MCF 10A (cell line): ENCODE measurements at regions not wholly inside any gene's neighbourhood (a gene's known extent, or its start where the extent isn't known, plus 50 kb on each side); places are given as distances from the start of the nearest gene placed in this dataset.
A peak's percentile ranks its signal among the peaks of the same experiment; 100 is the strongest.

Experiments
- BruUV-seq: library from RNA; stranded (reverse); fragments of 400-500 nt; replicated peaks from 2 replicates; lab custom pipeline; 2021; lab: Mats Ljungman, UMichigan
- CTCF ChIA-PET: fragments of 300-600 bp; sonication (Branson Sonifier 250); formaldehyde crosslinking; extraction: SDS; loops from one replicate; lab custom pipeline; 2021; ENCODE audit warnings: antibody characterized with exemption, inconsistent platforms; lab: Yijun Ruan, JAX
- POLR2A ChIA-PET: fragments of 300-600, 350-650 bp; sonication (Branson Sonifier 250); formaldehyde crosslinking; extraction: SDS; loops from one replicate; lab custom pipeline; 2020; ENCODE audit warnings: antibody characterized with exemption, inconsistent platforms; lab: Yijun Ruan, JAX
- DNase-seq: peaks from one replicate; pipeline ENCODE4 v3.0.0-alpha.2; 2018; ENCODE audit not compliant: unreplicated experiment
- H3K27ac Mint-ChIP-seq: one replicate; pipeline ENCODE4 v1.8.0; 2022; ENCODE audit warnings: mild to moderate bottlenecking, low read depth, mixed read lengths; ENCODE audit not compliant: unreplicated experiment
- H3K27me3 Mint-ChIP-seq: one replicate; pipeline ENCODE4 v1.8.0; 2022; ENCODE audit warnings: mixed read lengths; ENCODE audit not compliant: insufficient read depth, unreplicated experiment
- H3K36me3 Mint-ChIP-seq: one replicate; pipeline ENCODE4 v1.8.0; 2022; ENCODE audit warnings: mild to moderate bottlenecking, moderate library complexity, mixed read lengths; ENCODE audit not compliant: insufficient read depth, unreplicated experiment
- H3K4me1 Mint-ChIP-seq: one replicate; pipeline ENCODE4 v1.8.0; 2022; ENCODE audit warnings: mixed read lengths; ENCODE audit not compliant: insufficient read depth, unreplicated experiment
- H3K4me3 Mint-ChIP-seq: one replicate; pipeline ENCODE4 v1.8.0; 2022; ENCODE audit warnings: mild to moderate bottlenecking, moderate library complexity, mixed read lengths; ENCODE audit not compliant: unreplicated experiment
- H3K9me3 Mint-ChIP-seq: one replicate; pipeline ENCODE4 v1.8.0; 2022; ENCODE audit warnings: mixed read lengths; ENCODE audit not compliant: unreplicated experiment
- intact Hi-C: fragments of 100-400 bp; cut with micrococcal nuclease; formaldehyde crosslinking; loops from 2 replicates; pipeline ENCODE4 v1.14.1; 2022
- TF ChIP-seq, protein P1 (sequence below): fragments of 200-600 bp; IDR thresholded peaks from one replicate; pipeline ENCODE4 v1.8.0; 2022; ENCODE audit warnings: antibody characterized with exemption, mild to moderate bottlenecking; ENCODE audit not compliant: unreplicated experiment

DNA sequence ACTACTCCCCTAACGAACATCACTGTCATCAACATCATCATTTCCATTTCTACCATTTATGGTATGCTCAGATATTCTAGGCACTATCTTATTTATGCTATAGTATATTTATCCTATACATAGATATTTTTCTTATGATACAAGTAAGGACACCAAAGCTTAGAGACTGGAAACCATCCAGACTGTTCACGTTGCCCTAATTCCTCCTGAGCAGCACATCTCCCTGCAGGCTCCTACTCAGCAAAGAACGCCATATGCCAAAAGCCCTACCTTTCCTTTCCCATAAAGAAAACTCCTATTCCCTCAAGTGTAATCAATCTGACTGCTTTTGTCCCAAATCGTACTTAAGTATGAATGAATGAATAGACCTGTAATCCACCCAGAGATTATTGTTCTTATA is 247.0 kb downstream of the PRELID2 start:
- POLR2A ChIA-PET: no interaction called here
- intact Hi-C loops: no loop called here

DNA sequence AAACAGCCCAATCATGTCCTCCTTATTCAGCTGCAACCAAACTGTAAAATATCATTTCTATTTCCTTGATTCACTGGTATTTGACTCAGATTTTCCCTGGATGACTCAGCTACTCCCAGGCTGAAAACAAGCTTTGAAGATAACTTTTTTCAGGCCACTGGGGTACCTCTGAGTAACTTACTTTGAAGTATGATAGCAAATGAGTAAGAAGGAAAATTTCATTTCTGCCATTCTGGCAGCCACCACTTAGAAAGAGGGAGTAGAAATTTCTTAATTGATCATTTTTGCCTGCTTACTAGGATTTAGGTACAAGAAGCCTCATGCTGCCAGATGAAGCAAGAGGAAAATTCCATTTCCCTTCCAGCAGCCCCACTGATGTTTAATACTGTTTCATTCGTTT is 247.4 kb downstream of the PRELID2 start:
- Mint-ChIP-seq H3K27ac (no peak overlapping the region), H3K9me3 (no peaks in the 10 kb centered on the region), H3K4me1 (peaks cover 18% of the 10 kb centered on the region), H3K36me3 (no peaks in the 10 kb centered on the region), H3K4me3 (no peak overlapping the region), H3K27me3 (no peaks in the 10 kb centered on the region)
- CTCF ChIA-PET: interaction anchor here (0.7 kb wide), 2 partner anchors 238 to 886 kb away, joined by 3 read pairs; no protein-coding TSS in a partner anchor
- TF ChIP-seq, protein P1, sequence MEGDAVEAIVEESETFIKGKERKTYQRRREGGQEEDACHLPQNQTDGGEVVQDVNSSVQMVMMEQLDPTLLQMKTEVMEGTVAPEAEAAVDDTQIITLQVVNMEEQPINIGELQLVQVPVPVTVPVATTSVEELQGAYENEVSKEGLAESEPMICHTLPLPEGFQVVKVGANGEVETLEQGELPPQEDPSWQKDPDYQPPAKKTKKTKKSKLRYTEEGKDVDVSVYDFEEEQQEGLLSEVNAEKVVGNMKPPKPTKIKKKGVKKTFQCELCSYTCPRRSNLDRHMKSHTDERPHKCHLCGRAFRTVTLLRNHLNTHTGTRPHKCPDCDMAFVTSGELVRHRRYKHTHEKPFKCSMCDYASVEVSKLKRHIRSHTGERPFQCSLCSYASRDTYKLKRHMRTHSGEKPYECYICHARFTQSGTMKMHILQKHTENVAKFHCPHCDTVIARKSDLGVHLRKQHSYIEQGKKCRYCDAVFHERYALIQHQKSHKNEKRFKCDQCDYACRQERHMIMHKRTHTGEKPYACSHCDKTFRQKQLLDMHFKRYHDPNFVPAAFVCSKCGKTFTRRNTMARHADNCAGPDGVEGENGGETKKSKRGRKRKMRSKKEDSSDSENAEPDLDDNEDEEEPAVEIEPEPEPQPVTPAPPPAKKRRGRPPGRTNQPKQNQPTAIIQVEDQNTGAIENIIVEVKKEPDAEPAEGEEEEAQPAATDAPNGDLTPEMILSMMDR: no peak
- POLR2A ChIA-PET: no interaction called here
- peak; percentile 62 for DNase-seq
- intact Hi-C loops: no loop called here
- BruUV-seq: no TSS peak

More for the DNA sequence above, 247.0 kb downstream of the PRELID2 start:
- Mint-ChIP-seq H3K4me1 (peaks cover 18% of the 10 kb centered on the region), H3K36me3 (no peaks in the 10 kb centered on the region), H3K9me3 (no peaks in the 10 kb centered on the region), H3K27me3 (no peaks in the 10 kb centered on the region), H3K4me3 (no peak overlapping the region), H3K27ac (no peak overlapping the region)
- BruUV-seq: no TSS peak
- TF ChIP-seq, protein P1: no peak
- CTCF ChIA-PET: no interaction called here
- DNase-seq: no peak

DNA sequence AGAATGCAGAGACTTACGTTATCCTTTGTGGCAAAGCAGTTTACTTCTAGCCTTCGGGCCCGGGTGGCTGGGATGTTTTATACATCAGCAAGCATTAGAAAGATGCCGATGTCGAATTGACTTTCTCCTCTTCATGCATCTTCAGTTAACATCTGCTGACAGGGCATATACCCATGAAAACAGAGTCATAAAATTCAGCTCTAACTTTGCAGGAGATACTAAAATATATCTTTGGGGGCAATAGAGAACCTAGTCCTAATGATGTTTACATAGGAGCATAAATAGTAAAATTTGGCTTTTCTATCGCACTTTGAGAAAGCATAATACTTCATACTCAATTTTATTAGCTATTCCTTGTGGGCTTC is 247.9 kb downstream of the PRELID2 start:
- no peaks in the 10 kb centered on the region for H3K36me3 Mint-ChIP-seq
- no peak overlapping the region for H3K27ac Mint-ChIP-seq
- no peaks in the 10 kb centered on the region for H3K27me3 Mint-ChIP-seq
- CTCF ChIA-PET: interaction anchor here (0.7 kb wide), 2 partner anchors 238 to 886 kb away, joined by 3 read pairs; no protein-coding TSS in a partner anchor
- POLR2A ChIA-PET: interaction anchor here (0.9 kb wide), 1 partner anchor 9 kb away, joined by 4 read pairs; no protein-coding TSS in a partner anchor
- H3K4me1 Mint-ChIP-seq: peaks cover 18% of the 10 kb centered on the region
- DNase-seq: no peak
- H3K9me3 Mint-ChIP-seq: peaks cover 2% of the 10 kb centered on the region
- no TSS peak for BruUV-seq
- TF ChIP-seq, protein P1: no peak
- intact Hi-C loops: no loop called here
- no peak overlapping the region for H3K4me3 Mint-ChIP-seq

DNA sequence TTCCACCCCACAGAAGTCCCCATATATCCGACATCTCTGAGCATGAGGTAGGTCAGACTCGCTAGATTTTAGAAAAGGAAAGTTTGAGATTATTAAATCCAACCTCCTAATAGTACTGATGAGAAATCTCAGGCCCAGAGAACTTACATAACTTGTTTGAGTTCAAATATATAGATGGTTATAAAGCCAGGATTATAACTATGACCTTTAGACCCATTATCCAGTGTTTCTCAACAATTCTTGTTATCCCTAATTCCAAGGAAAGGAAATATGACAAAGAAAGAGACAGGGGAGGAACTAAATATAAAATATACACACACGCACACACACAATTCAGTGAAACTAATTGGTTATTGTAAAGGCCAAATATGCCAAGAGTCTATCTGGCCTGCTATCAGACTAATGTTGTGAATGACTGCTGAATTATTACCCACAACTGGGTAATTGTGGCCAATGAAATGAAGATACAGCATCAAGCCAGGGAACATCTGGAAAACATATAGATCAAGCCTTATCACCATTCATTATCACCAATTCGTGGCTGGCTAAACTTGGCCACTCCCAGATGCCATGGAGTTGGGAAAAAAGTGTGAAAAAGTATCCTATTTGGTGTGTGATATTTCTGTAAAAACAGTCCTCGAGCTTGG is 248.4 kb downstream of the PRELID2 start:
- BruUV-seq: no TSS peak
- ChIA-PET POLR2A (interaction anchor here (0.9 kb wide), 1 partner anchor 10 kb away, joined by 4 read pairs; no protein-coding TSS in a partner anchor), CTCF (interaction anchor here (0.7 kb wide), 2 partner anchors 239 to 885 kb away, joined by 3 read pairs; no protein-coding TSS in a partner anchor)
- no peak for DNase-seq
- Mint-ChIP-seq H3K9me3 (peaks cover 7% of the 10 kb centered on the region), H3K36me3 (no peaks in the 10 kb centered on the region), H3K4me3 (no peak overlapping the region), H3K4me1 (peaks cover 18% of the 10 kb centered on the region), H3K27ac (no peak overlapping the region), H3K27me3 (no peaks in the 10 kb centered on the region)
- intact Hi-C loops: no loop called here
- TF ChIP-seq, protein P1: no peak
